ENCODE measurements at regions not wholly inside any gene's neighbourhood (a gene's known extent, or its start where the extent isn't known, plus 50 kb on each side); places are given as distances from the start of the nearest gene placed in this dataset.

GRCh38 chr11:70594031-70594430 is 195.7 kb downstream of the CTTN start:
- no peak overlapping the region for H3K4me3 ChIP-seq
- no peaks in the 10 kb centered on the region for H3K27me3 ChIP-seq (ENCODE audit: control insufficient read depth in 3 of 3, insufficient read depth in 3 of 3, low read length in 2 of 3)
- WGBS, 2 donors, result 93 to 94% methylated on average over 16 of the region's 16 CpGs
- no peaks in the 10 kb centered on the region for H3K9me3 ChIP-seq (ENCODE audit: control insufficient read depth in 4 of 4, insufficient read depth in 3 of 4, low read length in 3 of 4)
- H3K4me1 ChIP-seq (ENCODE audit: control insufficient read depth in 5 of 5, insufficient read depth in 5 of 5, low read length in 5 of 5), result peaks cover 0 to 11% (median 7%) of the 10 kb centered on the region in 5 donors
- no peak for TF ChIP-seq CTCF (IDR thresholded peaks at IDR 0.05; ENCODE audit: control extremely low read depth, extremely low read depth)
- no peak overlapping the region for H3K9ac ChIP-seq (ENCODE audit: insufficient read depth in 1 of 2, low read length in 2 of 2)
- ATAC-seq (ENCODE audit: insufficient read depth, low FRiP score) (no peak), DNase-seq (no peak)
- H3K27ac ChIP-seq (ENCODE audit: low read depth in 1 of 2, low read length in 1 of 2), result no peak overlapping the region
- no peaks in the 10 kb centered on the region for H3K36me3 ChIP-seq (ENCODE audit: control insufficient read depth in 4 of 4, insufficient read depth in 4 of 4, low read length in 4 of 4)

GRCh38 chr11:70594606-70595005 is 196.3 kb downstream of the CTTN start:
- no peaks in the 10 kb centered on the region for H3K27me3 ChIP-seq (ENCODE audit: control insufficient read depth in 3 of 3, insufficient read depth in 3 of 3, low read length in 2 of 3)
- H3K27ac ChIP-seq (ENCODE audit: low read depth in 1 of 2, low read length in 1 of 2), result no peak overlapping the region
- ATAC-seq (ENCODE audit: insufficient read depth, low FRiP score) (no peak), DNase-seq (no peak)
- TF ChIP-seq CTCF (IDR thresholded peaks at IDR 0.05; ENCODE audit: control extremely low read depth, extremely low read depth), result no peak
- no peaks in the 10 kb centered on the region for H3K9me3 ChIP-seq (ENCODE audit: control insufficient read depth in 4 of 4, insufficient read depth in 3 of 4, low read length in 3 of 4)
- 85 to 89% methylated on average over 10 of the region's 10 CpGs for whole genome bisulfite sequencing, 2 donors
- H3K36me3 ChIP-seq (ENCODE audit: control insufficient read depth in 4 of 4, insufficient read depth in 4 of 4, low read length in 4 of 4), result no peaks in the 10 kb centered on the region
- no peak overlapping the region for H3K9ac ChIP-seq (ENCODE audit: insufficient read depth in 1 of 2, low read length in 2 of 2)
- no peak overlapping the region for H3K4me3 ChIP-seq
- peaks cover 0 to 11% (median 7%) of the 10 kb centered on the region in 5 donors for H3K4me1 ChIP-seq (ENCODE audit: control insufficient read depth in 5 of 5, insufficient read depth in 5 of 5, low read length in 5 of 5)

GRCh38 chr11:70595016-70595415 is 196.7 kb downstream of the CTTN start:
- no peak overlapping the region for H3K9ac ChIP-seq (ENCODE audit: insufficient read depth in 1 of 2, low read length in 2 of 2)
- no peaks in the 10 kb centered on the region for H3K27me3 ChIP-seq (ENCODE audit: control insufficient read depth in 3 of 3, insufficient read depth in 3 of 3, low read length in 2 of 3)
- no peak for TF ChIP-seq CTCF (IDR thresholded peaks at IDR 0.05; ENCODE audit: control extremely low read depth, extremely low read depth)
- WGBS, 2 donors, result 93 to 94% methylated on average over 13 of the region's 13 CpGs
- no peaks in the 10 kb centered on the region for H3K36me3 ChIP-seq (ENCODE audit: control insufficient read depth in 4 of 4, insufficient read depth in 4 of 4, low read length in 4 of 4)
- peaks cover 0 to 11% (median 7%) of the 10 kb centered on the region in 5 donors for H3K4me1 ChIP-seq (ENCODE audit: control insufficient read depth in 5 of 5, insufficient read depth in 5 of 5, low read length in 5 of 5)
- H3K27ac ChIP-seq (ENCODE audit: low read depth in 1 of 2, low read length in 1 of 2), result no peak overlapping the region
- no peaks in the 10 kb centered on the region for H3K9me3 ChIP-seq (ENCODE audit: control insufficient read depth in 4 of 4, insufficient read depth in 3 of 4, low read length in 3 of 4)
- ATAC-seq (ENCODE audit: insufficient read depth, low FRiP score) (no peak), DNase-seq (no peak)
- H3K4me3 ChIP-seq, result no peak overlapping the region

- whole genome bisulfite sequencing, 2 donors, result 43 to 58% methylated on average over 12 of the region's 12 CpGs
- Histone ChIP-seq H3K9me3 (ENCODE audit: control insufficient read depth in 4 of 4, insufficient read depth in 3 of 4, low read length in 3 of 4) (no peaks in the 10 kb centered on the region), H3K27ac (ENCODE audit: low read depth in 1 of 2, low read length in 1 of 2) (no peak overlapping the region), H3K27me3 (ENCODE audit: control insufficient read depth in 3 of 3, insufficient read depth in 3 of 3, low read length in 2 of 3) (no peaks in the 10 kb centered on the region), H3K4me1 (ENCODE audit: control insufficient read depth in 5 of 5, insufficient read depth in 5 of 5, low read length in 5 of 5) (peaks cover 0 to 11% (median 7%) of the 10 kb centered on the region in 5 donors), H3K9ac (ENCODE audit: insufficient read depth in 1 of 2, low read length in 2 of 2) (no peak overlapping the region), H3K4me3 (no peak overlapping the region), H3K36me3 (ENCODE audit: control insufficient read depth in 4 of 4, insufficient read depth in 4 of 4, low read length in 4 of 4) (no peaks in the 10 kb centered on the region)
- no peak for TF ChIP-seq CTCF (IDR thresholded peaks at IDR 0.05; ENCODE audit: control extremely low read depth, extremely low read depth)
- no peak for ATAC-seq (ENCODE audit: insufficient read depth, low FRiP score)
- DNase-seq, result no peak
These were observed 197.1 kb downstream of the CTTN start for GRCh38 chr11:70595452-70595851.

All from lung (tissue), 11 donors.